Mesothelial cell of epicardium (in vitro differentiated cells): ENCODE measurements at regions not wholly inside any gene's neighbourhood (a gene's known extent, or its start where the extent isn't known, plus 50 kb on each side); places are given as distances from the start of the nearest gene placed in this dataset.

ENCODE experiments used
- DNase-seq, 2 experiments: peaks; one replicate each; pipeline ENCODE4 v3.0.0; 2021; ENCODE audit warnings: low spot score in 2 of 2; ENCODE audit not compliant: unreplicated experiment in 2 of 2
- H3K27ac Mint-ChIP-seq: 2 replicates; pipeline ENCODE4 v1.8.0; 2021; ENCODE audit warnings: mixed read lengths
- H3K27me3 Mint-ChIP-seq: 2 replicates; pipeline ENCODE4 v1.8.0; 2021; ENCODE audit warnings: low read depth, mixed read lengths
- H3K36me3 Mint-ChIP-seq: 2 replicates; pipeline ENCODE4 v1.8.0; 2021; ENCODE audit warnings: mixed read lengths
- H3K4me1 Mint-ChIP-seq: 2 replicates; pipeline ENCODE4 v1.8.0; 2021; ENCODE audit warnings: mixed read lengths
- H3K4me3 Mint-ChIP-seq: 2 replicates; pipeline ENCODE4 v1.8.0; 2021; ENCODE audit warnings: mild to moderate bottlenecking, moderate library complexity, mixed read lengths
- H3K9me3 Mint-ChIP-seq: 2 replicates; pipeline ENCODE4 v1.8.0; 2021; ENCODE audit warnings: mixed read lengths
- TF ChIP-seq, protein P1 (sequence below): fragments of 200-600 bp; sonication (generic); IDR thresholded peaks from one replicate; pipeline ENCODE4 v1.5.0; 2021; ENCODE audit warnings: antibody characterized with exemption; ENCODE audit not compliant: unreplicated experiment

DNA sequence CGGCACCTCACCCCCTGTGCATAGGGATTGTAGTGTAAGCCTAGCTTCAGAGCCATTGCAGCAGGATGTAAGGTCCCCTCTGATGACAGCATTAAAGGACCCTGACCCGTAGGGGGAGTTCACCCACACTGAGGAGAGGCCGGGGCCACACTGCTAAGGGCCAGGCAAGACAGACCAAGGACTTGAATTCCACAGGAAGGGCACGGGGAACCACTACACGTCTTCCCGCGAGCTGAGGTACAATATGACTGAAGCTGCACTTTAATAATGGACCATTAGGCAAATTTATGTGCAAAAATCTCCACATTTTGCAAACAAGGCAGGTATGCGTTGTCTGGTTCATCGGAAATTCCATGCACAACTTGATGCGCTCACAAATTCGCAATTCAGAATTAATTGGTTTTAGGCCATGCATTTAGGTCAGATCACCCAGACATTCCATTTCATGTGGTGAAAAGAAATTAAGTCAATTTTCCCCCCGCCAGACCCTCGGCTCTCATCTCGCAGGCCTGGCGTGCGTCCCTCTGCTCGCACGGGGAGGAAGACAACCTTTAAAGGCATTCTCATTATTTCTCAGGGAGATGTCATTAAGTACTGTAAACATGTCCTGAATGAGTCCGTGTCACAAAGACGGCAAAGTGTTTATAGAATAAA lies 111.8 kb downstream of the FOXA2 start:
- Mint-ChIP-seq H3K27me3 (peaks cover 31% of the 10 kb centered on the region), H3K4me1 (peaks cover 8% of the 10 kb centered on the region), H3K9me3 (peaks cover 9% of the 10 kb centered on the region), H3K4me3 (no peak overlapping the region), H3K27ac (no peak overlapping the region), H3K36me3 (no peaks in the 10 kb centered on the region)
- TF ChIP-seq, protein P1, sequence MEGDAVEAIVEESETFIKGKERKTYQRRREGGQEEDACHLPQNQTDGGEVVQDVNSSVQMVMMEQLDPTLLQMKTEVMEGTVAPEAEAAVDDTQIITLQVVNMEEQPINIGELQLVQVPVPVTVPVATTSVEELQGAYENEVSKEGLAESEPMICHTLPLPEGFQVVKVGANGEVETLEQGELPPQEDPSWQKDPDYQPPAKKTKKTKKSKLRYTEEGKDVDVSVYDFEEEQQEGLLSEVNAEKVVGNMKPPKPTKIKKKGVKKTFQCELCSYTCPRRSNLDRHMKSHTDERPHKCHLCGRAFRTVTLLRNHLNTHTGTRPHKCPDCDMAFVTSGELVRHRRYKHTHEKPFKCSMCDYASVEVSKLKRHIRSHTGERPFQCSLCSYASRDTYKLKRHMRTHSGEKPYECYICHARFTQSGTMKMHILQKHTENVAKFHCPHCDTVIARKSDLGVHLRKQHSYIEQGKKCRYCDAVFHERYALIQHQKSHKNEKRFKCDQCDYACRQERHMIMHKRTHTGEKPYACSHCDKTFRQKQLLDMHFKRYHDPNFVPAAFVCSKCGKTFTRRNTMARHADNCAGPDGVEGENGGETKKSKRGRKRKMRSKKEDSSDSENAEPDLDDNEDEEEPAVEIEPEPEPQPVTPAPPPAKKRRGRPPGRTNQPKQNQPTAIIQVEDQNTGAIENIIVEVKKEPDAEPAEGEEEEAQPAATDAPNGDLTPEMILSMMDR = no peak
- no peak for DNase-seq

DNA sequence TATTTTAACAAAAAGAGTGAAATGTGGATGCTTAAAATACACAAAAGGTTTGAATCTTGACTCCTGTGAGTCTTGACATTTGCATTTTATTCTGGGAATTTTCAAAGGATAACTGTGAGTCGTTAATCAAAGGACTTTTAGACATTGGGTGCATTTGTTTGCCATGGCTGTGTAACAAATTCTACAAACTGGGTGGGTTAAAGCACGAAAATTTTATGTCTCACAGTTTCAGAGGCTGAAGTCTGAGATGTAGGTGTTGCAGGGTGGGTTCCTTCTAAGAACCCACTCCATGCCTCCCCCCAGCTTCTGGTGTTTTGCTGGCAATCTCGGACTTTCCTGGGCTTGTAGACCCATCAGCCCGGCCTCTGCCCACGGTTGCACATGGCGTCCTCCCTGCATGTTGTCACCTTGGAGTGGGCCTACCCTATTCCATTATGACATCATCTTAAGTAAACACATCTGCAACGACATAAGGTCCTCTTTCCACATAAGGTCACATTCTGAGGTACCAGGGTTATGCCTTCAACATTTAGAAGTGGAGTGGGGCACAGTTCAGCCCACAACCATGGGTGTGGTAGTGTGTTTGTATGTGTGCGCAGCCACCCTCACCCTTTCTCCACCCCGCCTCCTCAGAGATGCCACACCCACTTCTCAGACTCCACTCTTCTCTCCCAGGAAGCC lies 113.1 kb downstream of the FOXA2 start:
- H3K9me3 Mint-ChIP-seq = peaks cover under 1% of the 10 kb centered on the region
- H3K4me3 Mint-ChIP-seq = no peak overlapping the region
- no peak overlapping the region for H3K27ac Mint-ChIP-seq
- H3K27me3 Mint-ChIP-seq = peaks cover 20% of the 10 kb centered on the region
- no peak for DNase-seq
- TF ChIP-seq, protein P1 = no peak
- no peaks in the 10 kb centered on the region for H3K36me3 Mint-ChIP-seq
- peaks cover 20% of the 10 kb centered on the region for H3K4me1 Mint-ChIP-seq

DNA sequence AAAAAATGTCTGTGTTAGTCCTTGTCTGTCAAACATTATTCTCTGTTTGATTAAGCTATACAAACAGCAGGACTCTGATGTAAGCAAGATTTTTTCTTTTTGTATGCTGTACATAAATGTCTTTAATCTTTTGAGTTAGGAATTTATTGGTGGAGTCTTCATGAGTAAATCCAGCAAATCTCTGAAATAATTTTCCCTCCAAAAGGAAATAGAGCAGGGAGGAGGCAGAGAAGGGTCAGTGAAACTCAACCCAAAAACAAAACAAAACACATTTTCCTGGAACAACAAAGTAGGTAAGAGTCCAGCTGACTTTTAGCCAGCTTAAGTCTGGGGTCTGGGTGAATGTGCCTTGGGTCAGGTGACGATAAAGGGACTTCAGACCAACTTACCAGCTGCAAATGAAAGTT lies 113.7 kb downstream of the FOXA2 start:
- TF ChIP-seq, protein P1 = no peak
- Mint-ChIP-seq H3K27me3 (peaks cover 18% of the 10 kb centered on the region), H3K27ac (no peak overlapping the region), H3K4me3 (no peak overlapping the region), H3K36me3 (no peaks in the 10 kb centered on the region), H3K4me1 (peaks cover 27% of the 10 kb centered on the region), H3K9me3 (no peaks in the 10 kb centered on the region)
- DNase-seq = no peak

DNA sequence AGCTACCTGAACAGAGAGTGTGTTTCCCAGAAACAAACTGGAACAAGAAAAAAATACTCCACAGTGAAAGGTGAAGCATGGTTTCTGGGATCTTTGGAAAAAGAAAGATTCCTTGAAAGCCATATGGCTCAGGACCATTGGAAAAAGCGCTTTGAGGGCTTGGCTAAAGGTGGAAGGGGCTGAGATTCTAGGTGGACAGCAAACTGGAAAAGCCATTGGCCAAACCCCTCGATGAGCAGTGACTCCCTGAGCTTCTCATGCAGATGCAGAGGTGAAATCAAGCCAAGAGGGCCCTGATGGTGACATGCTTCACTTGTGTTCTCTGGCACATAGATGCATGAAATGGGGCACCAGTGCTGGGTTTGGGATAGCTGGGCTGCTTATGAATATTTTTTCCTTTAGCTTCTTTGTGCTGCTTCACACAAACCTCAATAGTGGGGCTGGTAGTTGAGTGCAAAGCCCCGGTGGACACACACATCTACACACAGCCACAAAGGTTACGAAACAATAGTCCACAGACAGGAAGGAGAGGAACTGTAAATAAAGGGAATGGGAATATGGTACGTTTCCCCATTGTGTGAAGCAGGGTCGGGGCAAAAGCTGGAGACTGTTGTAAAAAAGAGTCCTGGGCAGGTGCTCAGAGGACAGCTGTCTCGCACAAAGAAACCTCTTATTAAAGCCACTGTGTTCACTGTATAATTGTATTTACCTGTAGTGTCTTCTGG lies 117.8 kb downstream of the FOXA2 start:
- Mint-ChIP-seq H3K4me1 (peaks cover 55% of the 10 kb centered on the region), H3K9me3 (no peaks in the 10 kb centered on the region), H3K4me3 (no peak overlapping the region), H3K27me3 (peaks cover 13% of the 10 kb centered on the region), H3K27ac (peak overlapping the region; percentile 27), H3K36me3 (no peaks in the 10 kb centered on the region)
- TF ChIP-seq, protein P1 = no peak
- no peak for DNase-seq

DNA sequence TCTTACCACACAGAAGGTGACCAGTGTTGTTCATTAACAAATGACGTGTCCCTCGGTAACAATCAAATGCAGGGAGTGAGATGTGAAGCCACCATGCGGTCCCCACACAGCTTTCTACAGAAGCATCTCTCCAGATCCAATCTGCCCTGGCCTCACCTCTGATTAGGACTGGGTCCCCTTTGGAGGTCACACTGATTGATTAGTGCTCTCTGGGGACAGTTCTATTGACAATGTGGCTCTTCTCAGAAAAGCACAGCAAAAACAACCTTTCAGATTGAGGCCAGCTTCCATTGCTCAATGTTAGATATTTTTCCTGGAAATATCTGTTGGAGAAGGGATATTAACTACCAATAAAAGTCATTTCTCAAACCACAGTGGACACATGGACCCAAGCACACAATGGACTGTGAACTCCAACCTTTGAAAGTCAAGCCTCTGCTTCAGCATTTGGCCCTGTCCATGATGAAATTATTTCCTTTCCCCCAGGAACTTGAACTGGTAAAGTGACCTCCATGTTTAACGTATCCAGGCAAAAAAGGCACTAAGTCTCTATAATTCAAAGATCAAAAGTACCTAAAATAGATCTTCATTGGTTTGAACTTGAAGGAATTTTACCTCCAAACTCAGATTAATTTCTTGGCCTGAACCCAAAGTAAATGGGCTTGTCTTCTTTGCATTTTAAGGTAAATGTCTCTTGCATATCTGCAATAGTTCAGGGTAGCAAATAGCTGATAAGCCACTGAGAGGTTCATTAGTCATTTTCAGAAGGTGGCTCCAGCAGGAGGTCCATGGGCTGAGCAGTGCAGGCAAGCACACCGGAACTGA lies 118.5 kb downstream of the FOXA2 start:
- H3K4me1 Mint-ChIP-seq = peaks cover 55% of the 10 kb centered on the region
- H3K36me3 Mint-ChIP-seq = no peaks in the 10 kb centered on the region
- no peak overlapping the region for H3K4me3 Mint-ChIP-seq
- no peak for DNase-seq
- peak overlapping the region; percentile 27 for H3K27ac Mint-ChIP-seq
- H3K27me3 Mint-ChIP-seq = peaks cover 17% of the 10 kb centered on the region
- H3K9me3 Mint-ChIP-seq = no peaks in the 10 kb centered on the region
- TF ChIP-seq, protein P1 = no peak
